GM18517 (cell line): ENCODE measurements at regions not wholly inside any gene's neighbourhood (a gene's known extent, or its start where the extent isn't known, plus 50 kb on each side); places are given as distances from the start of the nearest gene placed in this dataset.
"Not testable (repeated sequence)": the region's sequence is repeated elsewhere in the genome, so short reads cannot be mapped to it uniquely, and the experiment has no call there.

Experiments used
- ATAC-seq: cut with Tn5 transposase; IDR thresholded peaks from one replicate; pipeline ENCODE4 v1.9.1; 2021; ENCODE audit warnings: mild to moderate bottlenecking, moderate library complexity; ENCODE audit not compliant: unreplicated experiment

DNA sequence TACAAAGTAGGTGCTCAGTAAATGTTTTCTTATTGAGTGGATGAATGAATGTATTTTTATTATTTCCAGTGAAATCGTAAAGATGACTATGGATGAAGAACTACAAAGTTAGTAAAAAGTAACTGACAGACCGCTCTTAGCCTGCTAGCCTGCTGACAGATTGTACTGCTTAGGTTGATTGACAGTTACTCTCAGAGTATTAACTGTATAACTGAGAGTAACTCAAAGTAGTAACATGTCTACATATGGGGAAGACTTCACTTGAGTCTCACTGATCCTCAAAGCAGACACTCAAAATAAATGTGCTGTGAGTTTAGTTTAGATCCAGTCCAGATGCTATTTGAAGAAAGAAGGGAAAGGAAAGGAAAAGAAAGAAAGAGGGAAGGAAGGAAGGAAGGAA, 272.3 kb upstream of the AMIGO2 start:
- no peak for ATAC-seq

- no peak for ATAC-seq
Measured at GRCh38 chr12:47351526-47351925, 271.8 kb upstream of the AMIGO2 start.

GRCh38 chr12:47350062-47350408, 270.3 kb upstream of the AMIGO2 start:
- ATAC-seq, result no peak

DNA sequence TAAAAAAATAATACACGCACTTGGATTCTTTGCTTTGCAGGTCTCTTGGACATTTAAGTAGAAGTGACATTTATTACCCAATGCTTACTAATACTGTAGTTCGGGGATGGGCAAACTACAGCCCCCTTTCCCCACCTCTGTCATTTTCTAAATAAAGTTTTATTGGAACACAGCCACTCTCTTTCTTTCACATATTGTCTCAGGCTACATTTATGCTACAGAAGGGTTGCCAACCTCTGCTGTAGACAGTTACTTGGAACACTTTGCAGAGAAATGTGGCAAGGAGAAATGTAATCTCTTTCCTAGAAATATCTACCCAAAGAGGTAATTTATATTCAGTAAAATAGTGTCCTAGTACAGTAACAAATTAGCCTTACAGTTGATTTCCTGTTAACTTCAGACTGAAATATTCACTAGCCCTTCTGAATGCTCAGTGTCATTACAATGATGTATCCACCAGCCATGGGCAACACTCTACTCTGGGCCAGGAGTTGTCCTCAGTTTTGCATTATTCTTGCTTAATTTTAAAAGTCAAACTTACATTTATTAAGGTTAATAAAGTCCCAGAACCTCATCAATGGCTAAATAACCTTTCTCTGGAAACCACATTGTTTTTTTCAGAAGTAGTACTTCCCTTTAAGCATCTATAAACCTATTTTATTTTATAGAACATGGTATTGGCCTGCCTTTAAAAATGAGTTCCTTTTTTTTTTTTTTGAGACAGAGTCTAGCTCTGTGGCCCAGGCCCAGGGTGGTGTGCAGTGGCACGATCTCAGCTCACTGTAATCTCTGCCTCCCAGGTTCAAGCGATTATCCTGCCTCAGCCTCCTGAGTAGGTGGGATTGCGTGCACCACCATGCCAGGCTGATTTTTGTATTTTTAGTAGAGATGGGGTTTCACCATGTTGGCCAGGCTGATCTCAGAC, 269.6 kb upstream of the AMIGO2 start:
- ATAC-seq, result no peak

GRCh38 chr12:47348206-47348605, 268.4 kb upstream of the AMIGO2 start:
- ATAC-seq, result no peak

GRCh38 chr12:47346251-47347019, 266.7 kb upstream of the AMIGO2 start:
- no peak for ATAC-seq

- no peak for ATAC-seq
Measured at GRCh38 chr12:47343684-47344567, 264.2 kb upstream of the AMIGO2 start.

- no peak for ATAC-seq
Measured at GRCh38 chr12:47340411-47341015, 260.8 kb upstream of the AMIGO2 start.

- no peak for ATAC-seq
Measured at GRCh38 chr12:47337581-47337980, 257.8 kb upstream of the AMIGO2 start.

GRCh38 chr12:47333271-47333858, 253.6 kb upstream of the AMIGO2 start:
- ATAC-seq, result not testable (repeated sequence)

GRCh38 chr12:47328831-47329545, 249.2 kb upstream of the AMIGO2 start:
- no peak for ATAC-seq

DNA sequence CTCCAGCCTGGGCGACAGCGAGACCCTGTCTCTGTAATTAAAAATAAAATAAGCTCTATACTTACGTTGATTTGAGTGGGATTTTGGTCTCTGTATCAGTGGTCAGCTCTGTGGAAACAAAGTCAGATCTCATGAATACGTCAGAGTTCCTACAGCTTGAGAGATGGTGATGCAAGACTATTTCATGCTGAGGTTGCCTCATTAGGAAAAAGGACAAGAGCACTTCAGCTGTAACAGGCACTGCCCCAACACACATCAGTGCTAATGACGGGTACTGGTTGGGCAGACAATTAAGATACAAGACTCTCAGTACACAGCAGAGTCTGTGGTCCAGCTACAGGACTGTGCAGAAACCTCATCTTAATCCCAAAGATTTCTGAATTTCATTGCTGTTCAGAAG, 246.4 kb upstream of the AMIGO2 start:
- no peak for ATAC-seq

- ATAC-seq, result no peak
Measured at GRCh38 chr12:47323802-47324201, 244.0 kb upstream of the AMIGO2 start.

DNA sequence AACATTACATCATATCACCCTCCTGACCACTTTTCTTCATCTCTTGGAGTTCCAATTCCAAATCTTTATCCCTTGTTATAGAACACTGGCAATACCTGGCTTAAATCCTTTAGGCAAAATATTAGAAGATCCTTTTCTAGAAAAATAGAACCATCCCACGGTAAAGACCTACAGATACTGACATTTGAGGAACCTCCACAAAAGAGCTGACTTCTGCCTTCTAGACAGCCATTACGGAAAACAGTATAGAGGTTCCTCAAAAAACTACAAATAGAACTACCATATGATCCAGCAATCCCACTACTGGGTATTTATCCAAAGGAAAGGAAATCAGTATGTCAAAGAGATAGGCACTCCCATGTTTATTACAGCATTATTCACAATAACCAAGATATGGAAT, 241.7 kb upstream of the AMIGO2 start:
- no peak for ATAC-seq

- no peak for ATAC-seq
Measured at GRCh38 chr12:47319746-47320145, 240.0 kb upstream of the AMIGO2 start.

DNA sequence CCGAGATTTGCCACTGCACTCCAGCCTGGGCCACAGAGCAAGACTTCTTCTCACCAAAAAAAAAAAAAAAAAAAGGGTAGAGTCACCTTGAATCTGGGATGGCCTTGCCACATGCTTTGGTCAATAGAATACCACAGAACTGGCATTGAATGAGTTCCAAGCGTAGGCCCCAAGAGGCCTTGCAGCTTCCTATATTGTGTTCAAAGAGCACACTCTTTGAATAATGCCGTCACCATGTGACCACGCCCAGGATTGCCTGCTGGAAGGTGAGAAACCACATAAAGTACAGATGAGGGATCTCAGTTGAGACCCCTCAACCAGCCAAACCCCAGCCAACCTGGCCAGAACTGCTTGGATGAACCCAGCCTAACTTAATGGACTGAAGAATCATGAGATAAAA, 239.2 kb upstream of the AMIGO2 start:
- no peak for ATAC-seq

- ATAC-seq, result peak; percentile 76
Measured at GRCh38 chr12:47317175-47317915, 237.6 kb upstream of the AMIGO2 start.

DNA sequence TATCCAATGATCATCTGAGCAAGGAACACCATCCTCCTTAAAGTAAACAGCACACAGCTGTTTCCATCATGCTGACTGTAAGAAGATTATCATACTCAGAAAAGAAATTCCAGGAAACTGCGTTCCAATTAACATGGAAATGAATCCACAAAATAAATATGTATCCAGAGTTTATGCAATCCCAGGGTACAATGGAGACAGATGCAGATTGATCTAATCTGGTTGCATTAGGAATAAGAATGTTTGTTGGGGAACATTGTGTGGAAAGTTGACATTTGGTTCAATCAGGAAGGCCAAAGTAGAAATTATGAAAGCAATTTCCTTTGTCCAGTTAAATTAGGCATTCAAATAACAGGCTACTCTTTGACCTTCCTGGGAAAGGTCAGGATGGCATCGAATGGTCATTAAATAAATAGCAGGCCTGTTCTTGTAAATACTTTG, 236.9 kb upstream of the AMIGO2 start:
- ATAC-seq, result no peak

GRCh38 chr12:47314996-47315395, 235.2 kb upstream of the AMIGO2 start:
- ATAC-seq, result no peak
